ENCODE measurements at regions not wholly inside any gene's neighbourhood (a gene's known extent, or its start where the extent isn't known, plus 50 kb on each side); places are given as distances from the start of the nearest gene placed in this dataset.

- no peak for TF ChIP-seq CTCF (IDR thresholded peaks at IDR 0.05; ENCODE audit: low read length)
- TF ChIP-seq EZH2 (IDR thresholded peaks at IDR 0.05; ENCODE audit: borderline replicate concordance, low read length): no peak
Observed at GRCh38 chr2:198322275-198322674, 517.9 kb downstream of the PLCL1 start.

Data from OCI-LY1 (cell line).